HCT116 (cell line): ENCODE measurements at regions not wholly inside any gene's neighbourhood (a gene's known extent, or its start where the extent isn't known, plus 50 kb on each side); places are given as distances from the start of the nearest gene placed in this dataset.

Experiments used
- ATAC-seq: fragments of 200-7000 bp; cut with Tn5 transposase; 2 replicates; pipeline ENCODE4 v1.9.1; 2020; ENCODE audit warnings: mild to moderate bottlenecking, moderate library complexity
- BruUV-seq: library from RNA; stranded (reverse); fragments of 400-500 nt; replicated peaks from 2 replicates; lab custom pipeline; 2021; lab: Mats Ljungman, UMichigan
- CTCF ChIA-PET: fragments of 300-600 bp; sonication (Branson Sonifier 250); formaldehyde crosslinking; loops from one replicate; lab custom pipeline; 2021; ENCODE audit warnings: antibody characterized with exemption; lab: Charles Lee
- POLR2A ChIA-PET: fragments of 300-600, 350-600 bp; sonication (Branson Sonifier 250); formaldehyde crosslinking; loops from one replicate; lab custom pipeline; 2021; ENCODE audit warnings: antibody characterized with exemption; lab: Charles Lee
- RAD21 ChIA-PET, 2 experiments: fragments of 300-600 bp; sonication (Branson Sonifier 250); formaldehyde crosslinking; loops; one replicate each; lab custom pipeline; 2023; ENCODE audit warnings: low total read pairs in 2 of 2; ENCODE audit not compliant: uncharacterized antibody in 2 of 2, unreplicated experiment in 2 of 2, low non-redundant PET in 1 of 2; lab: Charles Lee
- DNase-seq: peaks from one replicate; pipeline ENCODE4 v3.0.0-alpha.2; 2010; ENCODE audit warnings: low read depth, low spot score
- H2AFZ ChIP-seq: fragments of 200-600 bp; shearing (Covaris generic), sonication (generic); 2 replicates; pipeline ENCODE4 v1.6.1; 2017; ENCODE audit warnings: low read depth, mixed run types, mixed read lengths, antibody characterized with exemption, low read length; ENCODE audit not compliant: poor library complexity, severe bottlenecking
- H3K27ac ChIP-seq: 2 replicates; pipeline ENCODE4 v1.5.1; 2012; ENCODE audit warnings: low read depth, low read length
- H3K27me3 ChIP-seq: fragments of 200-600 bp; sonication (generic); 2 replicates; pipeline ENCODE4 v1.6.1; 2016; ENCODE audit warnings: mixed run types, low read length, mixed read lengths; ENCODE audit not compliant: insufficient read depth
- H3K36me3 ChIP-seq, 2 experiments: fragments of 200-500 bp in 1 of 2; fragments of 200-600 bp in 1 of 2; sonication (Bioruptor generic) in 1 of 2; sonication (generic) in 1 of 2; 2 replicates each; pipeline versions ENCODE4 v1.5.1 to v1.6.1; 2014 to 2016; ENCODE audit warnings: low read length in 2 of 2, inconsistent platforms in 1 of 2, mixed read lengths in 1 of 2, mixed run types in 1 of 2; ENCODE audit not compliant: insufficient read depth in 2 of 2, control insufficient read depth in 1 of 2
- H3K4me1 ChIP-seq, 2 experiments: fragments of 200-600 bp in 1 of 2; sonication (generic) in 1 of 2; 2 replicates each; pipeline versions ENCODE4 v1.5.1 to v1.6.1; 2012 to 2017; ENCODE audit warnings: low read length in 2 of 2, inconsistent platforms in 1 of 2, mild to moderate bottlenecking in 1 of 2, mixed read lengths in 1 of 2, mixed run types in 1 of 2, moderate library complexity in 1 of 2; ENCODE audit not compliant: insufficient read depth in 2 of 2, control insufficient read depth in 1 of 2
- H3K4me2 ChIP-seq: fragments of 200-600 bp; sonication (generic); 2 replicates; pipeline ENCODE4 v1.6.1; 2017; ENCODE audit warnings: mixed run types, low read length, mixed read lengths
- H3K4me3 ChIP-seq, 2 experiments: fragments of 200-600 bp in 1 of 2; sonication (generic) in 1 of 2; replicated peaks in 1 of 2; 2 replicates each; pipeline ENCODE4 v1.5.1; 2011 to 2016; ENCODE audit warnings: low read length in 2 of 2, control low read depth in 1 of 2, low read depth in 1 of 2, mild to moderate bottlenecking in 1 of 2, mixed read lengths in 1 of 2, mixed run types in 1 of 2
- H3K79me2 ChIP-seq: fragments of 200-600 bp; sonication (generic); 2 replicates; pipeline ENCODE4 v1.6.1; 2017; ENCODE audit warnings: mild to moderate bottlenecking, mixed run types, low read length, moderate library complexity, mixed read lengths; ENCODE audit not compliant: insufficient read depth
- H3K9ac ChIP-seq: fragments of 200-600 bp; sonication (generic); 2 replicates; pipeline ENCODE4 v1.6.1; 2016; ENCODE audit warnings: low read length, mixed read lengths
- H3K9me2 ChIP-seq: fragments of 200-600 bp; sonication (generic), shearing (Covaris generic); 2 replicates; pipeline ENCODE4 v1.6.1; 2017; ENCODE audit warnings: mixed run types, mild to moderate bottlenecking, moderate library complexity; ENCODE audit not compliant: insufficient read depth
- H3K9me3 ChIP-seq, 2 experiments: fragments of 200-500 bp in 1 of 2; fragments of 200-600 bp in 1 of 2; sonication (Bioruptor generic) in 1 of 2; sonication (generic) in 1 of 2; 2 replicates each; pipeline ENCODE4 v1.6.1; 2014 to 2017; ENCODE audit warnings: low read length in 2 of 2, mixed read lengths in 2 of 2, inconsistent platforms in 1 of 2, low read depth in 1 of 2, mild to moderate bottlenecking in 1 of 2, mixed run types in 1 of 2, moderate library complexity in 1 of 2; ENCODE audit not compliant: control insufficient read depth in 1 of 2, insufficient read depth in 1 of 2
- H4K20me1 ChIP-seq: fragments of 200-600 bp; sonication (generic), shearing (Covaris generic); 2 replicates; pipeline ENCODE4 v1.6.1; 2017; ENCODE audit warnings: mixed run types, mild to moderate bottlenecking, moderate library complexity; ENCODE audit not compliant: insufficient read depth
- CEBPB ChIP-seq: IDR thresholded peaks from 2 replicates; pipeline ENCODE4 v1.6.1; 2012; ENCODE audit warnings: low read depth
- CTCF ChIP-seq, 3 experiments: fragments of 200-600 bp in 1 of 3; sonication (generic) in 1 of 3; IDR thresholded peaks in 2 of 3; conservative IDR thresholded peaks in 1 of 3; 2 replicates each; pipeline ENCODE4 v1.5.1; 2012 to 2017; ENCODE audit warnings: low read depth in 2 of 3, low read length in 2 of 3, antibody characterized with exemption in 1 of 3, borderline replicate concordance in 1 of 3, control low read depth in 1 of 3, mild to moderate bottlenecking in 1 of 3, mixed read lengths in 1 of 3, mixed run types in 1 of 3, moderate library complexity in 1 of 3; ENCODE audit not compliant: insufficient read depth in 1 of 3
- EZH2 ChIP-seq: fragments of 200-600 bp; sonication (generic); IDR thresholded peaks from 2 replicates; pipeline ENCODE4 v1.6.1; 2017; ENCODE audit warnings: antibody characterized with exemption, mixed run types
- FOSL1 ChIP-seq: IDR thresholded peaks from 2 replicates; pipeline ENCODE4 v1.6.1; 2012; ENCODE audit warnings: low read depth
- JUND ChIP-seq: IDR thresholded peaks from 2 replicates; pipeline ENCODE4 v1.6.1; 2012
- POLR2AphosphoS5 ChIP-seq: IDR thresholded peaks from 2 replicates; pipeline ENCODE4 v1.6.1; 2011; ENCODE audit warnings: mild to moderate bottlenecking, low read depth, low read length, moderate library complexity
- RAD21 ChIP-seq: IDR thresholded peaks from 2 replicates; pipeline ENCODE4 v1.6.1; 2012; ENCODE audit warnings: low read depth, mild to moderate bottlenecking
- SIN3A ChIP-seq: IDR thresholded peaks from 2 replicates; pipeline ENCODE4 v1.6.1; 2012; ENCODE audit warnings: low read depth
- SRF ChIP-seq: IDR thresholded peaks from 2 replicates; pipeline ENCODE4 v1.6.1; 2012; ENCODE audit warnings: low read depth
- TCF7L2 ChIP-seq: IDR thresholded peaks from 2 replicates; pipeline ENCODE4 v1.7.0; 2011; ENCODE audit warnings: borderline replicate concordance, inconsistent platforms; ENCODE audit not compliant: insufficient read depth, insufficient read length; ENCODE audit errors: extremely low read depth
- YY1 ChIP-seq: IDR thresholded peaks from 2 replicates; pipeline ENCODE4 v1.6.1; 2011; ENCODE audit warnings: low read length, low read depth, moderate library complexity, mild to moderate bottlenecking; ENCODE audit not compliant: insufficient replicate concordance; ENCODE audit errors: extremely low read depth
- ZBTB33 ChIP-seq: IDR thresholded peaks from 2 replicates; pipeline ENCODE4 v1.6.1; 2011; ENCODE audit warnings: mild to moderate bottlenecking, low read length, moderate library complexity; ENCODE audit not compliant: insufficient replicate concordance; ENCODE audit errors: extremely low read depth
- ZFX ChIP-seq: fragments of 450-650 bp; IDR thresholded peaks from 2 replicates; pipeline ENCODE4 v1.6.1; 2017
- ZNF274 ChIP-seq: fragments of 200-500 bp; sonication (Bioruptor generic); IDR thresholded peaks from 2 replicates; pipeline ENCODE4 v1.6.1; 2014; ENCODE audit warnings: mild to moderate bottlenecking, low read depth, low read length, inconsistent platforms
- intact Hi-C: fragments of 100-400 bp; cut with micrococcal nuclease; formaldehyde crosslinking; loops from 2 replicates; pipeline ENCODE4 v1.10.0; 2022

- ChIA-PET RAD21 (no interaction called here), CTCF (no interaction called here), POLR2A (no interaction called here)
- no peak overlapping the region for H3K4me2 ChIP-seq
- no peaks in the 10 kb centered on the region for H4K20me1 ChIP-seq
- no peaks in the 10 kb centered on the region for H3K79me2 ChIP-seq
- DNase-seq: no peak
- no peaks in the 10 kb centered on the region for H3K9me3 ChIP-seq
- H3K9ac ChIP-seq: no peak overlapping the region
- H3K4me1 ChIP-seq: no peaks in the 10 kb centered on the region
- no peak overlapping the region for H2AFZ ChIP-seq
- no peak overlapping the region for H3K27ac ChIP-seq
- BruUV-seq: no TSS peak
- H3K4me3 ChIP-seq: no peak overlapping the region
- no peaks in the 10 kb centered on the region for H3K9me2 ChIP-seq
- ATAC-seq: no peak
- TF ChIP-seq SIN3A (no peak), ZFX (no peak), TCF7L2 (no peak), FOSL1 (no peak), EZH2 (no peak), POLR2AphosphoS5 (no peak), SRF (no peak), YY1 (no peak), ZBTB33 (no peak), RAD21 (no peak), ZNF274 (no peak), CEBPB (no peak), JUND (no peak), CTCF (IDR thresholded peaks at IDR 0.05 in 2 of 3, conservative IDR thresholded peaks at IDR 0.05 in 1 of 3; ENCODE audit: borderline replicate concordance in 1 of 3, insufficient read depth in 1 of 3, low read depth in 2 of 3, low read length in 2 of 3) (no peak)
- no peaks in the 10 kb centered on the region for H3K27me3 ChIP-seq
- H3K36me3 ChIP-seq: no peaks in the 10 kb centered on the region
- intact Hi-C loops: no loop called here
Observed at GRCh38 chr1:191959856-191960255, 198.4 kb upstream of the RGS18 start.
